NK-92 treated with Interleukin-12 subunit alpha and Interleukin-12 subunit beta, amount 100 ng/mL, for 24 hours (cell line): ENCODE measurements at regions not wholly inside any gene's neighbourhood (a gene's known extent, or its start where the extent isn't known, plus 50 kb on each side); places are given as distances from the start of the nearest gene placed in this dataset.

Experiments used
- DNase-seq: peaks from one replicate; lab custom pipeline; 2025; lab: John Stamatoyannopoulos, UW

DNA sequence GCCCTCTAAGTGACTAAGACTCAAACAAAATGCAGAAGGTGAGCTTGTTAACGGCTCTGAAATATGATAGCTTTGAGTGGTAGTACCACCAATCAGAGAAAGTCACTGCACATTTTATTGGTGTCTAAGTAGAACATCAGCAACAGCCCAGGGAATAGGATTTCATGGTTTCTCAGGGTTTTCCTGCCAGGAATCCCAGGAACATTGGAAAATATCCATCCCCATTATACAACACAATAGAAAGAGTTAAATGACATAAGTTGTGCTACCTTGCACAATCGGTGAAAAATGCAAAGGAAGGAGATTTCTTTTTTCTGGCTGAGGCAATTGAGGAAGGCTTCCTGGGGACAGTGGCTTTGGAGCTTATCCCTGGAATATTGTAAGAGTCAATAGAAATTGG is 283.1 kb downstream of the HLX start:
- DNase-seq: no peak

DNA sequence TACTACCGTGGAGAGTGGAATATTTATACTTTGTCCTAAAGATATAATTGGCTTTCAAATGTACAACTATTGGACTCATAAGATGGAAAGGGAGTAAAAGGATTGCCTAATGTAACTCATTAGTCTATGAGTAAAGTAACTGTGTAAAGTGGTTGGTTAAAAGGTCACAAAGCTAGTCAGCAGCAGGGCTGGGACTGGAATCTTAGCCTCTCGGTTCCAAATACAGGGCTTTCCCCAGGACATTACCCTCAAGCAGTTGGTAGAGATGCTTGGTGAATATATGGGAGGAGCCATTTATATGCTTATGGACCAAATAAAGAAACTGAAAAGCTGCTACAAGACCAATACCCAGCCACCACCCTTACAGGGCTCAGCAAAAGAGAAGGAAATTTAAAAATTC is 283.7 kb downstream of the HLX start:
- DNase-seq: no peak

DNA sequence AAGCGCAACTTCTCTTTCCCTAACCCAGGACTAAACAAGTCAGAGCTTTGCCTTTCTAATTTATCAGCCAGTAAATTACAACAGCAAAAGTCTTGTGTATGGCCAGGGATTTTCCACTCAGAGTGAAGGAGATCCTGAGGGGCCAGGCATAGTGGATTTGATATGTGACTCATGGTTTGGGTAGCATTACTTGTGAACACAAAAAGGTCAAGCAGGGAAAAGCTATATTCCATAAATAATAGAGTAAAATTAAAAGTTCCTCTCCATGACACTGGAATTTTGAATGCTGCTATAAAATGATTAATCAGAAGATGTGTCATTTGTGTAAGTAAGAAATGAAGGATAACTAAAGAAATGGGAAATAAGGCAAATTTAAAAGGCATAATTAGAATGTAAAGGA is 284.8 kb downstream of the HLX start:
- no peak for DNase-seq

DNA sequence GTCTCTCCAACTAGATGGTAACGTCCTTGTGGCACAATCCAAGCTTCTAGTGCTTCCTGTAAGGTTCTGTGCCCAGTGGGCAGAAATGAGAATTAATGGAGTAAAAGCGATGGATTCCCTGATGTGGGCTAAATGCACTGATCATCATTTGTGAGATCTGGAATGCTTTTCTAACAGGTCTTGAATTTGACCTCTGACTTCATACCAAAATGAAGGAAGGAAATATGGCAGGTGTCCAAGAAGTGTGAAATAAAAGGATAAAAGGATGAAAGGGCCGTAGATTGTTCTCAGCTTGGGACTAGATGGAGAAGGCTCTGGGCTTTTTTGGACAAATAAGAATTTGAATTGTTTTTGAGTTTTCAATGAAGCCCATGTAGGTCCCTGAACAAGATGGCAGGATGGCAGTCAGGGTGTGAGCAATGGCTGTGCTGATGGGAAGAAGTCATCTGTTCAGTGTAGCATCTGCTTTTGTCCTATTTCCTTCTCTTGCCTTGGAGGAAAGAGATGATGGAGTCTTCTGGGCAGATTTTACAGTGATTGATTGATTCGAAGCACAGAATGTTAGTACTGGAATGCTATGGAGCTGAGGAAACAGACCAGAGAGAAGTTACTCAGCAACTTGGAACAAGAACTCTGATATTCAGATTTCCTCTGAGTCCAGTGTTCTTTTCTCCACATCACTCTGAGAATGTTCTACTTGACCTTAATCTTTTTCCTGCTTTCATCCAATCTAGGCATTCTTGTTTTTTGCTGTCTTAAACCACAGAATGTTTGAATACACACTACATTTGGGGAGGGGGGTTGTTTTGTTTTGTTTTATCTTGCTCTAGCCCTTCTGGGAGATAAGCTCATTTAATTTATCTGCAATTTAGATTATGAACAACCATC is 286.0 kb downstream of the HLX start:
- DNase-seq: no peak

DNA sequence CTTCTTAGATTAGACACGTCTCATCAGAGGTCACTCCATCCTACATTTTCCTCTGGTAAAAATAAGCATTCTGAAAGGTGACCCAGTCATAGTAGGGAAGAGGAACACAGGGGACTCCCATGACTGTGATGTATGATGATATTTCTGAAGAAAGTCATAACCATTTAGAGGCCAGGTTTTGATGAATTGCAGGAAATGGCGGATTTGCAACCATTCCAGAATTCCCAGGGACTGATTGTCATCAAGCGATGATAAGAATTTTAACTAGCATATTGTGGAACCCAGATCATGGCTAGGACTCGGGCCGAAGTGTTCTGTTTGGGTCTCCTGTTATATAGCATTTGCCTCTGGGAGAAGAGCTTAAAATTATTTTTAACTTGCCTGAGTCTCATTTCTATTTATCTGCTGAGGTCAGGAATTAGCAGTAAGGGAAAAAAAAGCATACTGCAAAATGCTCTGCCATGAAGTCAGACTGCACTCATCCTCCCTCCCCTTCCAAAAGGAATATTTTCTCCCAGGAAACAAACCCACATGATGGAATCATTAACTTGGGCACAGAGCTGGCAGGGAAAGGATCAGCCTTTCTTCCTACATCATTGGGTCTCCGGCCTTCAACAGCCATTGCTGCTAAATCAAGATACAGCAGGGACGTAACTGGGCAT is 286.7 kb downstream of the HLX start:
- no peak for DNase-seq

DNA sequence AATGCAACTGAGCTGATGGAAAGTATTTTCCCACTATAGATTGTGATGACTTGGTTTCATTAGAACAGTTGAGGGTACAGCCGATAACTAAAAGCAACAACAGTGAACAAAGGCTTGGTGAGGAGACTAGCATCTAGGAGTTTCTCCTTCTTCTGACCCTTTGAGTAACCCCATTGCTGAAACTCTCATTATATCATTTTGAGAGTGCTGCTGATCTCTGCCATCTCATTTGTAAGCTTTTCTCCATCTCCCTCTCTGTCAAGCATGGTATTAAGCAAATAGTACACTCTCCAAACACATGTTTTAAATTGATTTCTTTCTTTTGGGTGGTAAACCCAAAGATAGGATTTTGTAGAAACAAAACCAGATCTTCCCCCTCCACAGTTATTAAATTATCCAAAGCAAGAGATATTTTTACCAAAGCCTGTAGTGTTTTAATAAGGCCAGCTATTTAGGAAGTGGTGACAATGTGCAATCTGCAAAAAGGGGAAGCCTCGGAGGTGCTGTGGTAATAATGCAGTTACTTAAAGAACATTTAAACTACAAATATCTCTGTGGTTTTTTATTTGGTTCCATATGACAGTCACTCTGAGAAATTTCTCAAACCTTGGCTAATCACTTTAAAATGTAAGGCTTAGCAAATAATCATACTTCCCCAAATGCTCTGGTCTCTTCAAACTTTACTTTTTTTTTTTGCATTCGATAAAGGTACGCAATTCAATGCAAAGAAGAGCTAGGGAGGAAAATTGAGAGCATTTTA is 287.5 kb downstream of the HLX start:
- no peak for DNase-seq

DNA sequence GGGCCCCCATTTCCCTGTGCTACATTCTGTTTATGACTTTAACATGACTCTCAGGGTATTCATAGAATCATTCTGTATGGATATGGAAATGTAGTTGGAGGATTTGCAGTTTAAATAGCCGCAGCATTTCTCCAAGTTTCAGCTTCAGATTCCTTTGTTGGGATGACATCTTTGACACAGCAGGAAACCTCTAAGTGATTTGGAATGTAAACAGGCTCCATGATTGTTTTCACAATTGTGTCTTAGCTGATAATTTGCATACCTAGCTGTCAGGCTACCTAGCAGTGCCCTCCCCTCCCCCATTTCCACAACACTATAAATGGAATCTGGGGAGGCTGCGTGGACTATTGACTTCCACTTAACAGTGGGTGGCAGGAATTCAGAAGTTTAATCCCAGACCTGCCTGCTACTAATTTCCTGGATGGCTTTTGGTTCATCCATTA is 290.2 kb downstream of the HLX start:
- DNase-seq: no peak

DNA sequence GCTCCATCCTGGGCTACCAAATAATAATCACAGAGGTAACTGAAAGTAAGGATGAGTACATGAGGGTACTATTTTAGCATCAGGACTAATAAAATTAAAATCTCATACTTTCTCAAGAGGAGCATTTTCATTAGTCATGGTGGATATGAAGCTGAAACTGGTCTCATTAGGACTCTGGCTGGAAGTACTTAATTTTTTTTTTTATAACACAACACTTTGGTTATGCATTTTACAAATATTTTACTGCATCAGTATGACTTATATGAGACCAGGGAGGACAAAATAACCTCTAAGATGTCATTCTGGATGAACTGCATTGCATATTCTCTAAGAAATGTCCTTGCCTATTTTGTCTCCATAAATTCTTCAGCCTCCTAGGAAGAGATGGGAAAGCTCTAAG is 290.9 kb downstream of the HLX start:
- no peak for DNase-seq

DNA sequence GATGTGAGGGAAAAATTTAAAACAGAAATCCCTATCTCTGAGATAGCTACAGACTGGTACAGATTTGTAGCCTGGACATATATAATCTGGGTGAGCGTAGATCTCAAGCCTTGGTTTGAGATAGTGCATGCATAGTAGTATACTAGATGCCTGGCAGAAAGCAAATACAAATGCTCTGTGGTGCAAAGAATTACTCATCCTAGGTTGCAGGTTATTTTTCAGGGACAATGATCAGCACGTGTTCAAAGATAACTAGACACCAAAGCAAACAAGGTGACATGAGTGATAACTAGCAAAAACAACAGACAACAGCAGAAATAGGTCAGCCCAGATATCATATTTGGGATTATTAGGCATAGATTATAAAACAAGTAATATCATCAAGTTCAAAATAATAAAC is 292.5 kb downstream of the HLX start:
- no peak for DNase-seq

DNA sequence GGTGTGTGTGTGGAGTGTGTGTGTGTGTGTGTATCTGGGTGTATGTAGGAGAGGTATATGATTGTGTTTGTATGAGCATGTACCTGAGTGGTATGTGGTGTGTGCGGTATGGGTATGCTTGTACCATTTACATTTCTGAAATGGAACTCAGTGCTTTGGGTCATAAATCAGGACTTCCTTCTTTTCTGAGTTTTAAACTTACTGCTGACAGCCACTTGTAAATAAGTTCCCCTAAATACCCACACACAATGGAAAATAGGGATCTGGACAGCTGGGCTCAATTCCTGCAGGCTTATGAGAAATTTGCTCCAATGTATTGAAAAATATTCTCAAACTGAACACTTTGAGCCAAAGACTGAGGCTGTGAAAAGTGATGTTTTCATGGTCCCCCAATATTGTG is 293.6 kb downstream of the HLX start:
- no peak for DNase-seq

DNA sequence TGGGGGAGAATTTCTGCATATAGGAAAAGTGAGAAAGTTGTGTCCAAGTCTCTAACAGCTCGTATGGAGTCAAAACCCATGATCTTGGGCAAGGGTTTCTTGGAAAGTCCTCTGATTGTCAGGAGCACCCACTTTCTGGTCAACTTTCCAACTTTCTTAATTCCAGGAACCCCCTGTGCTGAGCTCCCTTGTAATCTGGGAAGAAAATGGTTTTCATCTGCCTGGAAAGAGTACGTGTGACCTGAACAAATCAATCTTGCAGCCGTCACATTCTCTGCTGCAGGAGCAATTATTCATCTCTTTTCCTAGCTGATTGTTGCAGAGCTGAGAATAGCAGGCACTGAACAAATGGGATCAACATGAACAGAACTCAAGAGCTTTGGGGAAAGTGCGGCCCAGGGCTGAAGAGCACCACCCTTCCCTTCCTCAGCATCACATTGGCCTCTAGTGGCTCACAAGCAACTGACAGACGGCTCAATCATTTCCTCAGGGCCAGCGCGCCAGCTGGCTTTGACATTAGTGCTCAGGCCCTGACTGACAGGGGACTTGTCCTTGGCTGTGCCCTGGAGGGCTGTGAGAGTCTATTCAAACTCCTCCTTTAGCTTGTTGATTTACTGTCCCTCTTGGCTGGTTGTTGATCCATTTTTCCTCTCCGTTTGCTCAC is 295.2 kb downstream of the HLX start:
- no peak for DNase-seq

DNA sequence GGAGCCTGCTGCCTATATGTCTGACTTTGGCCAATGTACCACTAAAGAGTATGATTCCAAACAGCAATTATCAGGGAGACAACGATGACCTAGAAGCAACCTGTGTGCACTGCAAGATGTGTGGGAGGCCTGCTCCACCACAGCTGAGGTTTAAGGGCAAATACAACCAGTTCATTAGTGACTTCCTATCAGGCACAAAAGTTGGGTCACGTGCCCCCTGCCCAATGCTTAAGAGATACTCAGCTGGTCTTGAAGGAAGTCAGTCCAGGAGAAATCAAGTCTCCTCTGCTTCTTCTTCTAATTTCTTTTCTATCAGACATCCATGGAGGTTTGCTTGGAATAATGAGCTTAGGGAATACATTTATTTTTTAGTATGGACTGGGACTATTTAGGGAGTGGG is 296.0 kb downstream of the HLX start:
- no peak for DNase-seq

DNA sequence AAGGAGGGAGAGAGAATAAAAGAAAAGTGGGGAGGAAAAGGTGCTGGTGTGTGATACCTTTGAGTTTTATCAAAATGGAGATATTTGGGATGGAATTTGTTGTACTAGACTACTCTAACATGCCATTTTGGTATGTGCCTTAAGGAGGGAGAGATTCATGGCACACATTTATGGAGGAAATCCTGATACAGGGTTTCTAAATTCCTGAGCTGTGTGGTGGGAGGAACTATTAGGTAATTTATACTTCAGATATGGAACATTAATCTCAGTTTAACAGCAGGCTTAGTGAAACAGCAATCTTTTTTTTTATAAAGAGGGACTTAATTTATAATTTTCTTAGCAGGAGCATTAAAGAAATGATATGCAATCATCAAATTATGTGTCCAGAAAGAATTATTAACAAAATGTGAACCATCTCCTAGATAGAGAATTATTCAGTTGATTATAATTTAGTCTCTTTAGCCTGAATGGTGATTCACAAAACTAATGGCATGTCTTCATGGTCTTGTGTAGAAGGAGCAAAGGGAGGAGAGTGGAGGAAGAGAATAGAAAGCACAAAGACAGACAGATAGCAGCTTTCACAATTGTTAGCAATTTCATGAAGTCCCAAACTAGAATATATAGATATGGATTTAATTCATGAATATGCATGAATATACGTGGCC is 301.6 kb downstream of the HLX start:
- DNase-seq: no peak

DNA sequence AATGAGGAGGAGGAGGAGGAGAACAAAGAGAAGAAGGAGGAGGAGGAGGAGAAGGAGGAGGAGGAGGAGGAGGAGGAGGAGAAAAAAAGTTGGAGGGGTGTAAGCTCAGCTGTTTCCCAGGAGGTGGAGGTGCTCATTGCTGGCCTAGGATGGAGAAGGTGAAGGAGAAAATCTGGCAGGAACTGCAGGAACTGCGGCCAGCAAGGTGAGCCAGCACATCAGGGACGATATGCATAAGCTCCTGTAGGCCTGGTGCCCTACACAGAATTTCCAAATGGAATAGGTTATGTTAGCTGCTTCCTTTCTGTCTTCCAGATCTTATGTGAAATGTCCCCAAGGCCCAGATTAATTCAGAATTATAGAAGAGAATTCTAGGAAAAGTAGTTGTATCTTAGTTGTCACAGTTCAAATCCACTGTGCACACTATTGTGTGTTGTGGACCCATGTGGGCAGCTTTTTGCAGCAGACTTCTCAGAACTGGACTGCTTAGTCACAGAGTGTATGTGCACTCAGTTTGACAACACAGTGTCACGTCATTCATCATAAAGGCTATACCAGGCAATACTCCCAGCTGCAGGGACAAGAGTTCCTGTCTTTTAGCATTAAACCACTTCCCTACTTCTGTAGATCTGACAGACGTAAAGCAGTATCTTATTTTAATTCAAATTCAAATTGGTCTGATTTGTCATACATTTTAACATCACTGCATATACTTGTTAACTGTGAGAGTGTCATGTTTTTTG is 303.7 kb downstream of the HLX start:
- DNase-seq: no peak

DNA sequence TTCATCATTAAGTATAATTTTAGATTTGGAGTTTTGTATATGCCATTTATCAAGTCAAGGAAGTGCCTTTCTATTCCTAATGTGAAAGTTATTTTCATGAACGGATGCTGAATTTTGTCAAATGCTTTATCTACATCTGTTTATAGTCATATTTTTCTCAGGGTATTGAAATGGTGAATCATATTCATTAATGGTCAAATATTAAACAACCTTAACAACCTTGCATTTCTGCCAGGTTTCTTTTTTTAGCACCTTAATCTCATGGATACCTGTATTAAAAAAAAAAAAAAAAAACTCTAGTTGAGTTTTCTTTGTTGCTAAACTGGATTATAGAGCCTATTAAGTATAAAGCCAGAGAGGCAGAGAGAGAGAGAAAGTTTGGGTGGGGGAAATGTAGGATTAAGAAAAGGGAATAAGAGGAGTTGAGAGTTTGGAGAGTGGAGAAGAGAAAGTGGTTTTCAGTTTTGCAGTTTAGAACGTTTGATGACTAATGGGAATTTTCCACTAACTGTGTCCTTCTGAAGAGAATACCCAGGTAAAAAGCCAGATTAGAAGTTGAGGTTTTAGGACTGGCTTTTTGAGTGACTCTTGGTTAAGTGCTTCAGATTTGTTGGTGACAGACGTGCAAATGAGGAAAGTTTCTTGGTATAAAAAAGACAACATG is 305.0 kb downstream of the HLX start:
- no peak for DNase-seq

DNA sequence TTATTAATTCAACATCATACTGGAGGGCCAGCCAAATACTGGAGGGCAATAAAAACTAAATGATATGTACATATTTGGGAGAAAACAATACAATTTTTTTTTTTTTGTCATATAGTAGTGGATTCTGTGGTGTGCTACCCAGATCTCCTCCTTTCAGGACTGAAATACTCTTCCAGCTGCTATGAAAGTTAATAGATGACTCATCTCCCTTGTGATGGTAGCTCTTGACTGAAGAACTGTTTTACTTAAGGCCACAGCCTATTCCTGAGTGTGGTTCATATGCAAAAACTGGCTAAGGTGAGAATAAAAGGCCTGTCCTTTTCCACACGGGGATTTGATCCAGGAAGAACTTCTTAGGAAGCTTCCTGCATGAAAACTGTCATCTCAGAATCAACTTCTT is 307.9 kb downstream of the HLX start:
- no peak for DNase-seq

DNA sequence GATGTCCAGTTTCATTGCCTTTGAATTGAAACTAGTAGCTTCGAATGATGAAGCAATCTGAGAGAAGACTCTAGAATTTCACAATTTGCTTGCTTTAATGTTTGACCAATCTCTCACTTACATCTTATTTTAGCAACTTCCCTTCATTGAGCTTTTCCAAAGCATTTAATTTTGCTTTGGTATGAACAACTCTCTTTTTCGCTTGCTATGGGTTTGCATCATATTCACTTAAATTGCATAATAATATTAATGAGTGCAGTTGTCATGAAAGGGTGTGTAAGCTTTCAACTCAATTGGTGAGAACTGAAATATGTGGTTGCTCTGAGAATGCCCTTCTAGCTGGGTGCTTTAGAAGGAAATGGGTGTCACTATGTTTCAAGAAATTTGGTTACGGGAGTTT is 309.2 kb downstream of the HLX start:
- DNase-seq: no peak

DNA sequence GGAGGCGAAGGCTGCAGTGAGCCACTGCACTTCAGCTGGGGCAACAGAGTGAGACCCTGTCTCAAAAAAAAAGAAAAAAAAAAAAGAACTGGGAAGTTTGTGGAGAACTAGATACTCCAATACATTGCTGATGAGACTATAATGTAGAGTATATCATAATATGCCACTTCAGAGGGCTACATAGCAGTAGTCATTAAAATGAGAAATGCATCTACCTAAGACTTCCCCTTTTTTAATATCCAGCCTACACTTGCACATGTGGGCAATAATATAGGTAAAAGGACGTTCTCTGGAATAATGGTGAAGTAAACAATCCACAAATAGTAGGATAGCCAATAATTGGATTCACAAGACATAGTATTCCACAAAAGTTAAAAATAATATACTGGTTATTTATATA is 311.0 kb downstream of the HLX start:
- no peak for DNase-seq

DNA sequence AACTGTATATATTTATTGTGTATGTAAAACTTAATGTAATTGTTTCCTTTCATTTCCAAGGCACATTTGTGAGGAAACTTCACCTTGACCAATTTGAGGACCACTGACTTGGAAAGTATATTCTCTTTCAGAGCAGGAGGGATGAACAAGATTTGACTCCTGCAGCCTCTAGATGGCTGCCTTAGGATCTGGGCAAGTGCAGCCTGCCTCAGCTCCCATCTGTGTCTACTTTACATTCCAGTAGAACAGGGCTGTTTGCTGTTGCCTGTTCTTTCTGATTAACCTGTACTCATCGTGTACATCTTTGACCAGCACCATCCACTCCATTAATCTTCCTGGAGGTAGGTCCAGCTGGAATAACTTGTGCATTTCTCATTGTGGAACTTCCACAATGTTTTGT is 312.8 kb downstream of the HLX start:
- no peak for DNase-seq

DNA sequence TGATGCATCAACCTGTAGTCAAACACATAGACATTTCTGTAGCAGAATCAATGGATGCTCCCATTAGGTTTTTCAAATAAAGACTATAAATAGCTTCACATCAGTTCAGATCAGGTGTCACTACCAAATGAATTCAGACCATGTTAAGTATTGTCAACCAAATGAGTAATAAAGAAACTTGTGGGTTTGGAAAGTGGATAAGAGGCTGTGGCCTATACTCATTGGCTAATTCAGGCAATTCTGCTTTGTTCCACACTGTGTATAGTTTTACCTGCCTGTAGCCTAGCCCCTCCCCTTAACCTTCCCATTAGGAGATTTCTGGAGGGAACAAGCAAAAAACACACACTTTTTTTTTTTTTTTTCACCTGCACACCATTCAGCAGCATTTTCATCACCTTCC is 321.2 kb downstream of the HLX start:
- DNase-seq: no peak

DNA sequence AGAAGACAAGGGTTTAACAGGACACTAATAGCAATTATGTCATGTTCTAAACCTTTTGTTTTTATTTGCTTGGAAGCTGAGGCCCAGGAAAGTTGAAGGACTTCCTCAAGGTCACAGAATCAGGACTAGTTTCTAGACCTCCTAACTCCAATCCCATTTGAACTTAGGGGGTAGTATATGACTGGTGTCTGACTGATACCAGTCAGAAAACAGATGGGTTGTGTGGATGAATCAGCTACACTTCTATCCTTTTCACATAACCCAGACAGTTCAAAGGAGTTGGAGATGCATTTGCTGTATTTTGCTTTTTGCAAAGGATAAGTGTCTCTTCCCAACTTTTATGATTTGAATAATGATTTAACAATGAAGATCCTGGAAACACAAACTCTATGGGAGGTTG is 322.5 kb downstream of the HLX start:
- DNase-seq: no peak
